Endothelial cell of hepatic sinusoid (primary cell): ENCODE measurements at regions not wholly inside any gene's neighbourhood (a gene's known extent, or its start where the extent isn't known, plus 50 kb on each side); places are given as distances from the start of the nearest gene placed in this dataset.

Experiments
- in situ Hi-C: cut with HindIII; loops from 2 replicates; pipeline ENCODE4 v1.10.0; 2017; ENCODE audit warnings: low sequenced_read_pairs

GRCh38 chr2:48132271-48132625 lies 182.2 kb upstream of the FOXN2 start:
- in situ Hi-C loops, result no loop called here

GRCh38 chr2:48134704-48135103 lies 179.8 kb upstream of the FOXN2 start:
- in situ Hi-C loops, result no loop called here

GRCh38 chr2:48135797-48136196 lies 178.7 kb upstream of the FOXN2 start:
- in situ Hi-C loops, result no loop called here

GRCh38 chr2:48137829-48138228 lies 176.7 kb upstream of the FOXN2 start:
- in situ Hi-C loops, result no loop called here

- in situ Hi-C loops, result no loop called here
These were observed 175.6 kb upstream of the FOXN2 start for GRCh38 chr2:48138898-48139297.

GRCh38 chr2:48140586-48140985 lies 173.9 kb upstream of the FOXN2 start:
- in situ Hi-C loops, result no loop called here

- in situ Hi-C loops, result no loop called here
These were observed 169.7 kb upstream of the FOXN2 start for GRCh38 chr2:48144777-48145176.

- in situ Hi-C loops, result no loop called here
These were observed 168.5 kb upstream of the FOXN2 start for GRCh38 chr2:48145845-48146452.

- in situ Hi-C loops, result no loop called here
These were observed 167.9 kb upstream of the FOXN2 start for GRCh38 chr2:48146552-48146951.

GRCh38 chr2:48147719-48148118 lies 166.8 kb upstream of the FOXN2 start:
- in situ Hi-C loops, result no loop called here

GRCh38 chr2:48148841-48149430 lies 165.5 kb upstream of the FOXN2 start:
- in situ Hi-C loops, result no loop called here

- in situ Hi-C loops, result no loop called here
These were observed 157.3 kb upstream of the FOXN2 start for GRCh38 chr2:48157150-48157549.

- in situ Hi-C loops, result no loop called here
These were observed 152.9 kb upstream of the FOXN2 start for GRCh38 chr2:48161628-48162027.

GRCh38 chr2:48162742-48163141 lies 151.7 kb upstream of the FOXN2 start:
- in situ Hi-C loops, result no loop called here

- in situ Hi-C loops, result no loop called here
These were observed 149.3 kb upstream of the FOXN2 start for GRCh38 chr2:48165070-48165753.

- in situ Hi-C loops, result no loop called here
These were observed 145.3 kb upstream of the FOXN2 start for GRCh38 chr2:48169141-48169592.

GRCh38 chr2:48170281-48170680 lies 144.2 kb upstream of the FOXN2 start:
- in situ Hi-C loops, result no loop called here

GRCh38 chr2:48173141-48173540 lies 141.3 kb upstream of the FOXN2 start:
- in situ Hi-C loops, result no loop called here

- in situ Hi-C loops, result no loop called here
These were observed 140.0 kb upstream of the FOXN2 start for GRCh38 chr2:48174503-48174902.

GRCh38 chr2:48175254-48175653 lies 139.2 kb upstream of the FOXN2 start:
- in situ Hi-C loops, result no loop called here

- in situ Hi-C loops, result no loop called here
These were observed 138.8 kb upstream of the FOXN2 start for GRCh38 chr2:48175656-48176055.

- in situ Hi-C loops, result no loop called here
These were observed 137.6 kb upstream of the FOXN2 start for GRCh38 chr2:48176876-48177275.
